IMR-90 (cell line): ENCODE measurements at regions not wholly inside any gene's neighbourhood (a gene's known extent, or its start where the extent isn't known, plus 50 kb on each side); places are given as distances from the start of the nearest gene placed in this dataset.

Experiments used
- ATAC-seq: fragments of 200-7000 bp; cut with Tn5 transposase; 2 replicates; pipeline ENCODE4 v1.9.1; 2020; ENCODE audit warnings: low read depth, mild to moderate bottlenecking, moderate library complexity
- BruUV-seq: library from RNA; stranded (reverse); fragments of 400-500 nt; replicated peaks from 2 replicates; lab custom pipeline; 2021; lab: Mats Ljungman, UMichigan
- CTCF ChIA-PET: fragments of 300-600 bp; formaldehyde crosslinking; extraction: SDS; loops from one replicate; lab custom pipeline; 2021; ENCODE audit warnings: antibody characterized with exemption; lab: Yijun Ruan, JAX
- POLR2A ChIA-PET: fragments of 300-600 bp; sonication (Branson Sonifier 250); formaldehyde crosslinking; loops from one replicate; lab custom pipeline; 2022; ENCODE audit warnings: antibody characterized with exemption; ENCODE audit not compliant: unreplicated experiment; lab: Charles Lee
- DNase-seq: peaks from one replicate; pipeline ENCODE4 v3.0.0; 2013
- H2AFZ ChIP-seq: replicated peaks from 2 replicates; pipeline ENCODE3; 2013; ENCODE audit warnings: low read length, mild to moderate bottlenecking; ENCODE audit not compliant: poor library complexity
- H2AK5ac ChIP-seq: 2 replicates; pipeline ENCODE4 v1.6.1; 2013; ENCODE audit warnings: low read depth, low read length, inconsistent platforms
- H2AK9ac ChIP-seq: replicated peaks from 2 replicates; pipeline ENCODE3; 2013; ENCODE audit warnings: mild to moderate bottlenecking, low read depth, low read length, moderate library complexity; ENCODE audit not compliant: poor library complexity
- H2BK120ac ChIP-seq: 2 replicates; pipeline ENCODE4 v1.6.1; 2013; ENCODE audit warnings: low read depth, low read length, inconsistent platforms
- H2BK15ac ChIP-seq: 3 replicates; pipeline ENCODE4 v1.6.1; 2013; ENCODE audit warnings: low read depth, low read length, inconsistent platforms
- H2BK20ac ChIP-seq: 2 replicates; pipeline ENCODE4 v1.6.1; 2013; ENCODE audit warnings: low read depth, mild to moderate bottlenecking, inconsistent platforms, low read length, moderate library complexity
- H2BK5ac ChIP-seq: 2 replicates; pipeline ENCODE4 v1.6.1; 2013; ENCODE audit warnings: mild to moderate bottlenecking, low read depth, low read length, inconsistent platforms; ENCODE audit not compliant: poor library complexity, severe bottlenecking
- H3K14ac ChIP-seq: replicated peaks from 2 replicates; pipeline ENCODE4 v1.6.1; 2013; ENCODE audit warnings: low read depth, low read length, inconsistent platforms
- H3K18ac ChIP-seq: 2 replicates; pipeline ENCODE4 v1.6.1; 2013; ENCODE audit warnings: low read depth, low read length, control low read depth
- H3K23ac ChIP-seq: 2 replicates; pipeline ENCODE4 v1.6.1; 2013; ENCODE audit warnings: low read depth, low read length, inconsistent platforms
- H3K27ac ChIP-seq: 2 replicates; pipeline ENCODE4 v1.5.1; 2013; ENCODE audit warnings: mild to moderate bottlenecking, control low read depth, low read length; ENCODE audit not compliant: insufficient read depth
- H3K27me3 ChIP-seq: 2 replicates; pipeline ENCODE4 v1.6.1; 2013; ENCODE audit warnings: low read length; ENCODE audit not compliant: control insufficient read depth, insufficient read depth
- H3K36me3 ChIP-seq: 2 replicates; pipeline ENCODE4 v1.6.1; 2013; ENCODE audit warnings: low read length, mixed read lengths; ENCODE audit not compliant: control insufficient read depth, insufficient read depth
- H3K4ac ChIP-seq: 2 replicates; pipeline ENCODE4 v1.6.1; 2013; ENCODE audit warnings: low read depth, low read length, inconsistent platforms
- H3K4me1 ChIP-seq: 2 replicates; pipeline ENCODE4 v1.6.1; 2013; ENCODE audit warnings: low read length, mixed read lengths; ENCODE audit not compliant: control insufficient read depth, insufficient read depth
- H3K4me2 ChIP-seq: 2 replicates; pipeline ENCODE4 v1.6.1; 2013; ENCODE audit warnings: low read depth, mild to moderate bottlenecking, control low read depth, low read length, moderate library complexity
- H3K4me3 ChIP-seq: 2 replicates; pipeline ENCODE4 v1.5.1; 2013; ENCODE audit warnings: low read depth, mild to moderate bottlenecking, control low read depth, low read length, moderate library complexity; ENCODE audit not compliant: insufficient read depth
- H3K56ac ChIP-seq: 2 replicates; pipeline ENCODE4 v1.6.1; 2013; ENCODE audit warnings: low read length, inconsistent platforms; ENCODE audit not compliant: insufficient read depth; ENCODE audit errors: extremely low read depth
- H3K79me1 ChIP-seq, 2 experiments: 2 replicates each; pipeline ENCODE4 v1.6.1; 2013; ENCODE audit warnings: low read length in 2 of 2, inconsistent platforms in 1 of 2, low read depth in 1 of 2
- H3K9ac ChIP-seq: 2 replicates; pipeline ENCODE4 v1.6.1; 2013; ENCODE audit warnings: low read depth, low read length, control low read depth
- H3K9me1 ChIP-seq: 2 replicates; pipeline ENCODE4 v1.6.1; 2013; ENCODE audit warnings: low read length, inconsistent platforms; ENCODE audit not compliant: insufficient read depth
- H3K9me3 ChIP-seq: 2 replicates; pipeline ENCODE4 v1.6.1; 2013; ENCODE audit warnings: low read length; ENCODE audit not compliant: control insufficient read depth, insufficient read depth
- H4K20me1 ChIP-seq: 2 replicates; pipeline ENCODE4 v1.6.1; 2013; ENCODE audit warnings: low read length, inconsistent platforms; ENCODE audit not compliant: insufficient read depth
- H4K5ac ChIP-seq: 2 replicates; pipeline ENCODE4 v1.6.1; 2013; ENCODE audit warnings: mild to moderate bottlenecking, low read depth, low read length, control low read depth
- H4K8ac ChIP-seq, 2 experiments: 2 replicates each; pipeline ENCODE4 v1.6.1; 2013; ENCODE audit warnings: low read depth in 2 of 2, low read length in 2 of 2, control low read depth in 1 of 2, inconsistent platforms in 1 of 2
- H4K91ac ChIP-seq: 2 replicates; pipeline ENCODE4 v1.6.1; 2013; ENCODE audit warnings: low read depth, low read length, inconsistent platforms; ENCODE audit not compliant: insufficient read depth
- CEBPB ChIP-seq: IDR thresholded peaks from 2 replicates; pipeline ENCODE4 v1.6.1; 2012; ENCODE audit warnings: low read depth, low read length, improper control_type of control experiment
- MAFK ChIP-seq: IDR thresholded peaks from 2 replicates; pipeline ENCODE4 v1.6.1; 2012; ENCODE audit warnings: low read depth, low read length, improper control_type of control experiment
- MXI1 ChIP-seq: IDR thresholded peaks from 2 replicates; pipeline ENCODE4 v1.6.1; 2012; ENCODE audit warnings: low read depth, mild to moderate bottlenecking, low read length, moderate library complexity, borderline replicate concordance
- RAD21 ChIP-seq: IDR thresholded peaks from 2 replicates; pipeline ENCODE4 v1.6.1; 2012; ENCODE audit warnings: low read length, improper control_type of control experiment
- WGBS, 2 experiments: methylation state at CpG; one replicate each; pipeline versions ENCODE4 v1.1.5 to v1.1.7; 2013; ENCODE audit warnings: missing lambda C conversion rate in 2 of 2; ENCODE audit not compliant: insufficient read length in 1 of 2; ENCODE audit errors: extremely low coverage in 2 of 2; 5-methylcytosine and 5-hydroxymethylcytosine counted together
- dilution Hi-C: fragments of 300-500 bp; cut with HindIII; formaldehyde crosslinking; loops from one replicate; pipeline ENCODE4 v1.14.3; 2018; ENCODE audit warnings: low sequenced_read_pairs; ENCODE audit not compliant: unreplicated experiment
- in situ Hi-C: fragments of 300-500 bp; cut with MboI; formaldehyde crosslinking; loops from 3 replicates; pipeline ENCODE4 v1.14.3; 2019; ENCODE audit warnings: low sequenced_read_pairs, inconsistent platforms, mixed read lengths
- intact Hi-C: fragments of 100-400 bp; cut with micrococcal nuclease; formaldehyde crosslinking; loops from 2 replicates; pipeline ENCODE4 v1.10.0; 2022
- TF ChIP-seq, protein P1 (sequence below): fragments of 150-350 bp; IDR thresholded peaks from 2 replicates; pipeline ENCODE4 v1.6.1; 2016; ENCODE audit warnings: low read depth, mild to moderate bottlenecking, low read length, moderate library complexity, borderline replicate concordance

DNA sequence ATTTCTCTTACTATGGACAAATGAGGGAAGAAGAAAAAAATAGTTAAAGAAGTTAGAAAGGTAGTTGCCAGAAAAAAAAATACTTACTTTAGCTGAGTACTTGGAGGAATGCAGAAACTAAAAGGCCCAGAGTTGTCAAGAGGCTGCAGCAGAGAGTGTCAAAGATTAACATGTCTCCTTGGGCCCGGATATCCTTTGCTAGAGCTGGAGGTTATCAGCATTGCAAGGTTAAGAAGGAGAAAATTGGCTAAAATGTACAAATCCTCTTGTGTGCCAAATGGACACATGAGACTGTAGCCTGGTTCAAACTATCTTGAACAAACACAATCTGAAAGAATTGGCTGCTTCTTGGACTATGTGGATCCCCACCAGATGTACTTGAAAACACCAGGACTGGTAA is 377.0 kb downstream of the SEMA3D start:
- in situ Hi-C loops = no loop called here
- H3K9ac ChIP-seq = no peak overlapping the region
- H3K9me1 ChIP-seq = no peaks in the 10 kb centered on the region
- H2BK5ac ChIP-seq = no peak overlapping the region
- no peak overlapping the region for H3K4ac ChIP-seq
- H3K36me3 ChIP-seq = no peaks in the 10 kb centered on the region
- H2AK5ac ChIP-seq = no peak overlapping the region
- no peak overlapping the region for H4K91ac ChIP-seq
- no peak overlapping the region for H2BK120ac ChIP-seq
- no peak for TF ChIP-seq MXI1
- TF ChIP-seq, protein P1, sequence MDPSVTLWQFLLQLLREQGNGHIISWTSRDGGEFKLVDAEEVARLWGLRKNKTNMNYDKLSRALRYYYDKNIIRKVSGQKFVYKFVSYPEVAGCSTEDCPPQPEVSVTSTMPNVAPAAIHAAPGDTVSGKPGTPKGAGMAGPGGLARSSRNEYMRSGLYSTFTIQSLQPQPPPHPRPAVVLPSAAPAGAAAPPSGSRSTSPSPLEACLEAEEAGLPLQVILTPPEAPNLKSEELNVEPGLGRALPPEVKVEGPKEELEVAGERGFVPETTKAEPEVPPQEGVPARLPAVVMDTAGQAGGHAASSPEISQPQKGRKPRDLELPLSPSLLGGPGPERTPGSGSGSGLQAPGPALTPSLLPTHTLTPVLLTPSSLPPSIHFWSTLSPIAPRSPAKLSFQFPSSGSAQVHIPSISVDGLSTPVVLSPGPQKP = no peak
- no peak for TF ChIP-seq CEBPB
- no peak for TF ChIP-seq RAD21
- TF ChIP-seq MAFK = no peak
- no peak overlapping the region for H3K18ac ChIP-seq
- H4K20me1 ChIP-seq = no peaks in the 10 kb centered on the region
- CTCF ChIA-PET = no interaction called here
- no peak overlapping the region for H3K14ac ChIP-seq
- intact Hi-C loops = no loop called here
- no peak overlapping the region for H2BK15ac ChIP-seq
- no peak overlapping the region for H4K5ac ChIP-seq
- no peaks in the 10 kb centered on the region for H3K27me3 ChIP-seq
- H3K9me3 ChIP-seq = no peaks in the 10 kb centered on the region
- 0 out of 2 replicates have a peak, but pooled peaks cover 3% of the 10 kb centered on the region for H3K4me1 ChIP-seq
- H2BK20ac ChIP-seq = no peak overlapping the region
- H3K79me1 ChIP-seq = no peaks in the 10 kb centered on the region
- POLR2A ChIA-PET = no interaction called here
- H4K8ac ChIP-seq = no peak overlapping the region
- no peak overlapping the region for H3K4me3 ChIP-seq
- dilution Hi-C loops = no loop called here
- no peak overlapping the region for H3K56ac ChIP-seq
- H3K23ac ChIP-seq = no peak overlapping the region
- H3K27ac ChIP-seq = no peak overlapping the region
- H2AK9ac ChIP-seq = no peak overlapping the region
- H2AFZ ChIP-seq = peak overlapping the region; percentile 16
- H3K4me2 ChIP-seq = no peak overlapping the region
- WGBS, 2 experiments = 33% methylated on average over 1 of the region's 1 CpG; no CpG with 5 or more reads in 1 of the 2 experiments
- ATAC-seq = no peak
- DNase-seq = no peak
- no TSS peak for BruUV-seq
